HEK293 (cell line): ENCODE measurements at regions not wholly inside any gene's neighbourhood (a gene's known extent, or its start where the extent isn't known, plus 50 kb on each side); places are given as distances from the start of the nearest gene placed in this dataset.

Experiments used
- CTCF ChIA-PET: fragments of 350-600 bp; formaldehyde crosslinking; extraction: SDS; loops from one replicate; lab custom pipeline; 2021; ENCODE audit warnings: antibody characterized with exemption; lab: Yijun Ruan, JAX
- POLR2A ChIA-PET: fragments of 300-600 bp; formaldehyde crosslinking; extraction: SDS; loops from one replicate; lab custom pipeline; 2020; ENCODE audit warnings: antibody characterized with exemption, inconsistent platforms; lab: Yijun Ruan, JAX
- H3K27ac ChIP-seq: fragments of 200-500 bp; sonication (Bioruptor generic); 2 replicates; pipeline ENCODE4 v1.5.1; 2014; ENCODE audit warnings: low read depth, low read length, control low read depth, inconsistent platforms; ENCODE audit errors: extremely low read depth
- H3K36me3 ChIP-seq, 2 experiments: fragments of 200-500 bp in 1 of 2; sonication (Bioruptor generic) in 1 of 2; 1 replicate in 1 of 2; 2 replicates in 1 of 2; pipeline ENCODE4 v1.5.1; 2014 to 2017; ENCODE audit warnings: inconsistent platforms in 2 of 2, low read length in 2 of 2; ENCODE audit not compliant: control insufficient read depth in 2 of 2, insufficient read depth in 1 of 2
- H3K4me1 ChIP-seq: fragments of 200-500 bp; sonication (Bioruptor generic); 2 replicates; pipeline ENCODE4 v1.5.1; 2014; ENCODE audit warnings: mild to moderate bottlenecking, low read length, inconsistent platforms; ENCODE audit not compliant: control insufficient read depth, insufficient read depth
- H3K4me3 ChIP-seq: 2 replicates; pipeline ENCODE4 v1.5.1; 2011; ENCODE audit warnings: low read depth, mild to moderate bottlenecking, control low read depth, low read length, moderate library complexity
- H3K9me3 ChIP-seq: fragments of 200-500 bp; sonication (Bioruptor generic); 2 replicates; pipeline ENCODE4 v1.5.1; 2014; ENCODE audit warnings: low read depth, low read length, inconsistent platforms; ENCODE audit not compliant: control insufficient read depth, insufficient read depth
- BCL11A ChIP-seq: fragments of 450-650 bp; formaldehyde crosslinking; IDR thresholded peaks from 2 replicates; pipeline ENCODE4 v1.5.1; 2016; ENCODE audit warnings: low read depth, missing biosample characterization, missing genetic modification characterization
- KLF16 ChIP-seq: fragments of 450-650 bp; formaldehyde crosslinking; IDR thresholded peaks from 2 replicates; pipeline ENCODE4 v1.5.1; 2017; ENCODE audit warnings: missing biosample characterization, missing genetic modification characterization
- ZNF10 ChIP-seq: fragments of 450-650 bp; formaldehyde crosslinking; IDR thresholded peaks from 2 replicates; pipeline ENCODE4 v1.5.1; 2017; ENCODE audit warnings: missing biosample characterization, missing genetic modification characterization
- ZNF146 ChIP-seq: fragments of 450-650 bp; formaldehyde crosslinking; IDR thresholded peaks from 2 replicates; pipeline ENCODE4 v1.5.1; 2016; ENCODE audit warnings: missing biosample characterization, missing genetic modification characterization
- ZNF169 ChIP-seq: fragments of 450-650 bp; formaldehyde crosslinking; IDR thresholded peaks from 2 replicates; pipeline ENCODE4 v1.5.1; 2016; ENCODE audit warnings: missing biosample characterization, missing genetic modification characterization
- ZNF184 ChIP-seq: fragments of 450-650 bp; IDR thresholded peaks from 2 replicates; pipeline ENCODE4 v1.5.1; 2018; ENCODE audit warnings: missing biosample characterization, mild to moderate bottlenecking, missing genetic modification characterization
- ZNF274 ChIP-seq, 2 experiments: fragments of 200-500 bp in 1 of 2; fragments of 450-650 bp in 1 of 2; sonication (Bioruptor generic) in 1 of 2; formaldehyde crosslinking in 1 of 2; IDR thresholded peaks; 2 replicates each; pipeline versions ENCODE4 v1.5.1 to v1.6.1; 2014 to 2016; ENCODE audit warnings: borderline replicate concordance in 1 of 2, inconsistent platforms in 1 of 2, low read length in 1 of 2, missing biosample characterization in 1 of 2, missing genetic modification characterization in 1 of 2
- ZNF292 ChIP-seq: fragments of 450-650 bp; formaldehyde crosslinking; IDR thresholded peaks from 2 replicates; pipeline ENCODE4 v1.5.1; 2016; ENCODE audit warnings: low read depth, missing biosample characterization, missing genetic modification characterization, borderline replicate concordance
- ZNF473 ChIP-seq: fragments of 450-650 bp; formaldehyde crosslinking; IDR thresholded peaks from 2 replicates; pipeline ENCODE4 v1.5.1; 2017; ENCODE audit warnings: missing biosample characterization, missing genetic modification characterization
- ZNF529 ChIP-seq: fragments of 450-650 bp; formaldehyde crosslinking; IDR thresholded peaks from 2 replicates; pipeline ENCODE4 v1.5.1; 2017; ENCODE audit warnings: missing genetic modification characterization, missing biosample characterization; ENCODE audit not compliant: insufficient replicate concordance
- ZNF555 ChIP-seq: fragments of 450-650 bp; formaldehyde crosslinking; conservative IDR thresholded peaks from 2 replicates; pipeline ENCODE4 v1.5.1; 2017; ENCODE audit warnings: missing biosample characterization, mild to moderate bottlenecking, missing genetic modification characterization, inconsistent platforms
- ZNF585B ChIP-seq: fragments of 450-650 bp; formaldehyde crosslinking; IDR thresholded peaks from 2 replicates; pipeline ENCODE4 v1.5.1; 2016; ENCODE audit warnings: missing biosample characterization, missing genetic modification characterization
- ZNF704 ChIP-seq: fragments of 450-650 bp; formaldehyde crosslinking; IDR thresholded peaks from 2 replicates; pipeline ENCODE4 v1.5.1; 2016; ENCODE audit warnings: missing biosample characterization, missing genetic modification characterization
- ZNF777 ChIP-seq: fragments of 450-650 bp; formaldehyde crosslinking; IDR thresholded peaks from 2 replicates; pipeline ENCODE4 v1.5.1; 2017; ENCODE audit warnings: missing biosample characterization, missing genetic modification characterization, borderline replicate concordance
- ZNF791 ChIP-seq: fragments of 450-650 bp; formaldehyde crosslinking; IDR thresholded peaks from 2 replicates; pipeline ENCODE4 v1.5.1; 2016; ENCODE audit warnings: missing biosample characterization, missing genetic modification characterization
- ZNF792 ChIP-seq: fragments of 450-650 bp; formaldehyde crosslinking; IDR thresholded peaks from 2 replicates; pipeline ENCODE4 v1.5.1; 2016; ENCODE audit warnings: missing biosample characterization, missing genetic modification characterization
- ZNF830 ChIP-seq: fragments of 450-650 bp; IDR thresholded peaks from 2 replicates; pipeline ENCODE4 v1.5.0; 2018; ENCODE audit warnings: missing biosample characterization, missing genetic modification characterization, low read depth, mild to moderate bottlenecking, moderate library complexity
- ZNF837 ChIP-seq: fragments of 450-650 bp; formaldehyde crosslinking; IDR thresholded peaks from 2 replicates; pipeline ENCODE4 v1.5.1; 2016; ENCODE audit warnings: missing biosample characterization, missing genetic modification characterization
- ZSCAN30 ChIP-seq: fragments of 450-650 bp; IDR thresholded peaks from 2 replicates; pipeline ENCODE4 v1.5.1; 2018; ENCODE audit warnings: missing biosample characterization, mild to moderate bottlenecking, missing genetic modification characterization, moderate library complexity
- TF ChIP-seq, protein P1 (sequence below): fragments of 450-650 bp; formaldehyde crosslinking; IDR thresholded peaks from 2 replicates; pipeline ENCODE4 v1.5.1; 2017; ENCODE audit warnings: missing biosample characterization, missing genetic modification characterization
- TF ChIP-seq, protein P2 (sequence below): fragments of 450-650 bp; formaldehyde crosslinking; IDR thresholded peaks from 2 replicates; pipeline ENCODE4; 2016; ENCODE audit warnings: missing biosample characterization, missing genetic modification characterization

GRCh38 chr12:94078736-94079509, 69.5 kb upstream of the PLXNC1 start:
- POLR2A ChIA-PET = no interaction called here
- no peak overlapping the region for H3K27ac ChIP-seq
- H3K36me3 ChIP-seq = no peaks in the 10 kb centered on the region
- CTCF ChIA-PET = interaction anchor here (0.6 to 4.5 kb wide), 2 partner anchors 23 to 508 kb away, joined by 3 to 55 read pairs; no protein-coding TSS in a partner anchor
- no peak for TF ChIP-seq KLF16 (tag by site-specific recombination)
- no peak for TF ChIP-seq ZNF146
- TF ChIP-seq ZNF830 (tag by site-specific recombination) = no peak
- TF ChIP-seq, protein P1, sequence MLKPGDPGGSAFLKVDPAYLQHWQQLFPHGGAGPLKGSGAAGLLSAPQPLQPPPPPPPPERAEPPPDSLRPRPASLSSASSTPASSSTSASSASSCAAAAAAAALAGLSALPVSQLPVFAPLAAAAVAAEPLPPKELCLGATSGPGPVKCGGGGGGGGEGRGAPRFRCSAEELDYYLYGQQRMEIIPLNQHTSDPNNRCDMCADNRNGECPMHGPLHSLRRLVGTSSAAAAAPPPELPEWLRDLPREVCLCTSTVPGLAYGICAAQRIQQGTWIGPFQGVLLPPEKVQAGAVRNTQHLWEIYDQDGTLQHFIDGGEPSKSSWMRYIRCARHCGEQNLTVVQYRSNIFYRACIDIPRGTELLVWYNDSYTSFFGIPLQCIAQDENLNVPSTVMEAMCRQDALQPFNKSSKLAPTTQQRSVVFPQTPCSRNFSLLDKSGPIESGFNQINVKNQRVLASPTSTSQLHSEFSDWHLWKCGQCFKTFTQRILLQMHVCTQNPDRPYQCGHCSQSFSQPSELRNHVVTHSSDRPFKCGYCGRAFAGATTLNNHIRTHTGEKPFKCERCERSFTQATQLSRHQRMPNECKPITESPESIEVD (tag by site-specific recombination) = no peak
- TF ChIP-seq, all 188 proteins: peak for 0
- no peak overlapping the region for H3K4me3 ChIP-seq
- H3K9me3 ChIP-seq = no peaks in the 10 kb centered on the region
- no peaks in the 10 kb centered on the region for H3K4me1 ChIP-seq

GRCh38 chr12:94079566-94080340, 68.6 kb upstream of the PLXNC1 start:
- H3K4me3 ChIP-seq = no peak overlapping the region
- H3K9me3 ChIP-seq = no peaks in the 10 kb centered on the region
- H3K36me3 ChIP-seq = no peaks in the 10 kb centered on the region
- H3K4me1 ChIP-seq = no peaks in the 10 kb centered on the region
- ChIA-PET POLR2A (no interaction called here), CTCF (interaction anchor here (0.6 to 1.3 kb wide), 3 partner anchors 10 to 509 kb away, joined by 3 to 5 read pairs (median 3); no protein-coding TSS in a partner anchor)
- no peak overlapping the region for H3K27ac ChIP-seq
- TF ChIP-seq ZNF10 (no peak), ZNF473 (tag by site-specific recombination) (no peak), ZNF791 (no peak), ZNF585B (no peak), ZNF292 (tag by site-specific recombination) (no peak), ZNF704 (tag by site-specific recombination) (no peak), ZNF184 (tag by site-specific recombination) (no peak), ZSCAN30 (tag by site-specific recombination) (no peak), ZNF837 (tag by site-specific recombination) (no peak), BCL11A (tag by site-specific recombination) (no peak), ZNF529 (tag by site-specific recombination) (no peak), ZNF777 (tag by site-specific recombination) (no peak), ZNF274 (IDR thresholded peaks at IDR 0.05; ENCODE audit: low read length) (no peak), ZNF274 (tag by site-specific recombination; IDR thresholded peaks at IDR 0.05; ENCODE audit: borderline replicate concordance) (no peak), ZNF792 (tag by site-specific recombination) (no peak), ZNF555 (no peak), ZNF169 (tag by site-specific recombination) (no peak)
- TF ChIP-seq, protein P2, sequence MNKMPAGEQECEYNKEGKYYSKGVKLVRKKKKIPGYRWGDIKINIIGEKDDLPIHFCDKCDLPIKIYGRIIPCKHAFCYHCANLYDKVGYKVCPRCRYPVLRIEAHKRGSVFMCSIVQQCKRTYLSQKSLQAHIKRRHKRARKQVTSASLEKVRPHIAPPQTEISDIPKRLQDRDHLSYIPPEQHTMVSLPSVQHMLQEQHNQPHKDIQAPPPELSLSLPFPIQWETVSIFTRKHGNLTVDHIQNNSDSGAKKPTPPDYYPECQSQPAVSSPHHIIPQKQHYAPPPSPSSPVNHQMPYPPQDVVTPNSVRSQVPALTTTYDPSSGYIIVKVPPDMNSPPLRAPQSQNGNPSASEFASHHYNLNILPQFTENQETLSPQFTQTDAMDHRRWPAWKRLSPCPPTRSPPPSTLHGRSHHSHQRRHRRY (tag by site-specific recombination) = no peak
